Fibroblast of the aortic adventitia (primary cell): ENCODE measurements at regions not wholly inside any gene's neighbourhood (a gene's known extent, or its start where the extent isn't known, plus 50 kb on each side); places are given as distances from the start of the nearest gene placed in this dataset.
"Not testable (repeated sequence)": the region's sequence is repeated elsewhere in the genome, so short reads cannot be mapped to it uniquely, and the experiment has no call there.

ENCODE experiments used
- DNase-seq: peaks from one replicate; pipeline ENCODE4 v3.0.0-alpha.2; 2010; ENCODE audit warnings: low read depth
- H3K4me3 ChIP-seq: 2 replicates; pipeline ENCODE4 v1.5.1; 2011; ENCODE audit warnings: low read depth, mild to moderate bottlenecking, control low read depth, low read length, moderate library complexity
- TF ChIP-seq, protein P1 (sequence below): IDR thresholded peaks from 2 replicates; pipeline ENCODE4 v1.5.1; 2011; ENCODE audit warnings: mild to moderate bottlenecking, low read length, control low read depth, inconsistent platforms; ENCODE audit not compliant: insufficient read depth

DNA sequence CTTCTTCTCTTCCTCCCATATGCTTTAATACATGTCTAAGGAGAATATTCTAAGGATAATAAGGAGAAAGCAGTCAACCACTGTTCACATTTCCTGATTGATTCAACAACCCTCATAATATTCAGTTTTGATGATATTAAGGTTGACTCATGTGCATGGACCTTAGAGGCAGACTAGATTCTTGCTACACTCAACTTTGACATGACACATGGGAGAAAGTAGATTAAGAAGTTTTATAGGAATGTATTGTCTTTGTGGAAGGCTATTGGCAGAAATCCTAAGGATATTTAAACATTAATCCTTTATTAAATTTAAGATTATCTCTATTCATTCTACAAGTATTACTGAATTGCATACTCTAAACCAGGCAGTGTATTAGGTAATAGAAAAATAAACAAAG lies 309.1 kb upstream of the CYRIA start:
- DNase-seq, result no peak
- TF ChIP-seq, protein P1, sequence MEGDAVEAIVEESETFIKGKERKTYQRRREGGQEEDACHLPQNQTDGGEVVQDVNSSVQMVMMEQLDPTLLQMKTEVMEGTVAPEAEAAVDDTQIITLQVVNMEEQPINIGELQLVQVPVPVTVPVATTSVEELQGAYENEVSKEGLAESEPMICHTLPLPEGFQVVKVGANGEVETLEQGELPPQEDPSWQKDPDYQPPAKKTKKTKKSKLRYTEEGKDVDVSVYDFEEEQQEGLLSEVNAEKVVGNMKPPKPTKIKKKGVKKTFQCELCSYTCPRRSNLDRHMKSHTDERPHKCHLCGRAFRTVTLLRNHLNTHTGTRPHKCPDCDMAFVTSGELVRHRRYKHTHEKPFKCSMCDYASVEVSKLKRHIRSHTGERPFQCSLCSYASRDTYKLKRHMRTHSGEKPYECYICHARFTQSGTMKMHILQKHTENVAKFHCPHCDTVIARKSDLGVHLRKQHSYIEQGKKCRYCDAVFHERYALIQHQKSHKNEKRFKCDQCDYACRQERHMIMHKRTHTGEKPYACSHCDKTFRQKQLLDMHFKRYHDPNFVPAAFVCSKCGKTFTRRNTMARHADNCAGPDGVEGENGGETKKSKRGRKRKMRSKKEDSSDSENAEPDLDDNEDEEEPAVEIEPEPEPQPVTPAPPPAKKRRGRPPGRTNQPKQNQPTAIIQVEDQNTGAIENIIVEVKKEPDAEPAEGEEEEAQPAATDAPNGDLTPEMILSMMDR, result no peak
- H3K4me3 ChIP-seq, result no peak overlapping the region

DNA sequence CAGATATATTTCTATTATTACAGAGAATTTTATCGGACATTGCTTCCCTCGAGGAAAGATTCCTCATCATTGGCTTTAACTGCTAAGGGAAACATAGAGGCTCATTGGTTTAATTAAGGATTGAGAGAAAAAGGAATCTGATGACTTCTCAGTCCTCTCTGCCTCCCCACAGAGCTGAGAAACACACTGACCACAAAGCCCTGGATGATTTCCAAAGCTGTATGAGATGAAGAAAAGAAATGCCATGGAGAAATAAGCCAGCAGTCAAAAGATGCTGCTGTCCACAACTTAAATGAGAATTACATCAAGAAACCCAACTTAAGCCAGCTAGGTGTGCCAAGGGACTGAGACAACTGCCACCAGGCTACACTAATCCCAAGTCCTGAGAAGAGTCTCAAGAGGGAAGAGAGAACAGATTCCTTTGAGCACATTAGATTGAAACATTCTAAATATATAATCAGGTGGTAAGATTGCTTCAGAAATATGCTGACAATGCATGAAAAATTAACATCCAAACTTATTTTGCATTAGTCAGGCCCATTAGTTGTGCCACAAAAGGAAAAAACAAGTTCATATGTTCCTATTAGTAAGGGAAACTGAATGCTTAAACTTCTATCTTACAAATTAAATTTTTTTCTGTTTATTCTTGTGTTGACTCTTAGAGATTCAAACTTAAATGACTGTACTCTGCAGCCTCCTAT lies 308.1 kb upstream of the CYRIA start:
- peak; percentile 1 for DNase-seq
- H3K4me3 ChIP-seq, result no peak overlapping the region
- TF ChIP-seq, protein P1, result no peak

DNA sequence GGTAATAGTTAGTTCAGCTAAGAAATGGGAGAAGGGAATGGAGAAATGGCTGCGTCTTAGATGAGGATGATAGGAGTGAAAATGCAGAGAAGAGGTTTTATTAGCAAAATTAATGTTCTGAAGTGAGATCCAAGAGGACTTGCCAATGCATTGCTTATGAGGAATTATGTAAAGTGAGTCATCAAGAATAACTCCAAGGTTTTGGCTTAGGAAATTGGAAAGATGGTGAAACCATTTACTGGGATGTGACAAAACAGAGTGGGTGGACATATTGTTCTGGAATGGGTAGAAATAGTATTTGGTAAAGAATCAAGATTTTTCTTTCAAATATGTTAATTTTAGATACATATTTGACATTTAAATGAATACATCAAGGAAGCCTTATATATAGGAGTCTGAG lies 306.6 kb upstream of the CYRIA start:
- DNase-seq, result peak; percentile 1
- H3K4me3 ChIP-seq, result no peak overlapping the region
- TF ChIP-seq, protein P1, result no peak

DNA sequence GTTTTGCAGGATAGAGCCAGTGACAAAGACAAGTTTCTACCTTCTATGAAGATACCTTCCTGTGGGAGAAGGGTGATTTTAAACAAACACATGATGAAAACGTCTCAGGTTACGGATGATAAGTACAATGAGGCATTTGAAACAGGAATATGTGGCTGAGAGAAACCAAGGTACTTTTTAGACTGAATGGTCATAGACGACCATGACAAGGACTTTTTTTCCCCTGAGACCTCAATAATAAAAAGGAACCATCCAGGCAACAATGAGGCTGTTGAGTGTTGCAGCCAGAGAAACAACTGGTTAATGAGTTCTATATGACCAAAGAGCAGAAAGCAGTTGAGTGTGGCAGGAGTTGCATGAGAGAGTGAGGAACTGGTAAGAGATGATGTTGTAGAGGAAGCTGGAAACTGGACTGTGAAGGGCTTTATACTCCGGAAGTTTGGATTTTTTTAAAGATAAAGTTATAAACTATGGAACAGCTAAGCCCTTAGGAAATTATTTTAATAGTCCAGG lies 306.1 kb upstream of the CYRIA start:
- DNase-seq, result no peak
- H3K4me3 ChIP-seq, result no peak overlapping the region
- TF ChIP-seq, protein P1, result no peak

DNA sequence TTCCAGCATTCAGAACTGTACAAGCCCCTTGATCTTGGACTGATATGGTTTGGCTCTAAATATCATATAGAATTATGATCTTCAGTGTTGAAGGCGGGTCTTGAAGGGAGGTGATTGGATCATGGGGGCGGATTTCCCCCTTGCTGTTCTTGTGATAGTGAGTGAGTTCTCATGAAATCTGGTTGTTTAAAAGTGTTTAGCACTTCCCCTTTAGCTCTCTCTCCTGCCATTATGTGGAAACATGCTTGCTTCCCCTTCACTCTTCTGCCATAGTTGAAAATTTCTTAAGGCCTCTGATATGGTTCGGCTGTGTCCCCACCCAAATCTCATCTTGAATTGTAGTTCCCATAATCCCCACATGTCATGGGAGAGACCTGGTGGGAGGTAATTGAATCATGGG lies 305.3 kb upstream of the CYRIA start:
- DNase-seq, H3K4me3 ChIP-seq: not testable (repeated sequence)

DNA sequence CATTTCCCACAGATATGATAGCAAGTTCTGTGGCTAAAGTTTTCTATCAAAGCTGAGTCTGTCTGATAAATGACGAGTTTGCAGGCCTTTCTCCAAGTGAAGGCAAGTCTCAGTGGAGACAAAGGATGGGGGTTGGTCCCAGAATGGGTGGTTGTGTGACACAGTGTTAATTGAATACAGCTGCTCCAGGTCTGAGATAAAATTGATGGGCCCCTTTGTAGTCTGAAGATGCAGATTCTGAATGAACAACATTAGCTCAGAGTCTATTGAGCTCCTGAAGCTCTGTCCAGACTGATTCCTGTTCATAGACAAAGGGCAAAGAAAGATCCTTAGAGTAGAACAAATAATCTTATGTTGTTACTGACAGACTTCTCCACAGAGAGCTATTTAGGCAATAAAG lies 296.9 kb upstream of the CYRIA start:
- no peak for DNase-seq
- TF ChIP-seq, protein P1, result no peak
- no peak overlapping the region for H3K4me3 ChIP-seq

DNA sequence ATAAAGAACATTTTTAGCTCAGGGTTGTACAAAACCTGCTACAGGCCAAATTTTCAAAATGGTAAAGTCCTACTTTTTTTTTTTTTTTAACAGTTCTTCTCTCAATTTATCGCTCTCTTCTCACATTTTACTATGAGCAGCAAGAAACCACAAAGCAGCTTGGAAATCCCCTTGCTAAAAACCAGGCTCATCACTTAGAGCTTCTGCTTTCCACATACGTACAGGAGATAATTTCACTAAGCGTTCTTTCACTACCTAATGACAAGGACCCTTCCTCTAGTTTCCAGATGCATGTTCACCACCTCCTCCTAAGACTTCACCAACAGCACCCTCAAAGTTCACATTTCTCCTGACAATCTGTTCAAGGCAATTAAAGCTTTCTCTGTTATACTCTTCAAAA lies 294.9 kb upstream of the CYRIA start:
- no peak for DNase-seq
- H3K4me3 ChIP-seq, result no peak overlapping the region
- TF ChIP-seq, protein P1, result no peak
